ENCODE measurements at regions not wholly inside any gene's neighbourhood (a gene's known extent, or its start where the extent isn't known, plus 50 kb on each side); places are given as distances from the start of the nearest gene placed in this dataset.

GRCh38 chr7:79620291-79620690 lies 166.8 kb upstream of the MAGI2 start:
- no TSS peak for BruUV-seq (replicated peaks)
- TF ChIP-seq EZH2 (IDR thresholded peaks at IDR 0.05; ENCODE audit: low read depth) (no peak), CTCF (conservative IDR thresholded peaks at IDR 0.05) (no peak)

GRCh38 chr7:79619216-79619615 lies 165.7 kb upstream of the MAGI2 start:
- H3K4me1 ChIP-seq (replicated peaks; ENCODE audit: insufficient read depth), result peaks cover 15% of the 10 kb centered on the region
- no peak overlapping the region for H3K27ac ChIP-seq
- ChIA-PET CTCF (no interaction called here), POLR2A (ENCODE audit: unreplicated experiment) (no interaction called here)
- no peak overlapping the region for H3K4me3 ChIP-seq
- intact Hi-C loops (cut with micrococcal nuclease; ENCODE audit: unreplicated experiment), result no loop called here
- H2AFZ ChIP-seq, result no peak overlapping the region
- TF ChIP-seq CTCF (conservative IDR thresholded peaks at IDR 0.05), result no peak
- no peak for TF ChIP-seq EZH2 (IDR thresholded peaks at IDR 0.05; ENCODE audit: low read depth)
- no peaks in the 10 kb centered on the region for H3K27me3 ChIP-seq (ENCODE audit: insufficient read depth, low read depth)
- no peak overlapping the region for H3K4me2 ChIP-seq
- no peaks in the 10 kb centered on the region for H3K36me3 ChIP-seq (ENCODE audit: low read depth)
- no peaks in the 10 kb centered on the region for H3K79me2 ChIP-seq (ENCODE audit: low read depth)
- BruUV-seq (replicated peaks), result no TSS peak
- H4K20me1 ChIP-seq (ENCODE audit: insufficient read depth), result no peaks in the 10 kb centered on the region
- H3F3A ChIP-seq (ENCODE audit: insufficient read depth, low read depth), result peaks cover 7% of the 10 kb centered on the region; the same call in 1 of the 2 replicates
- peaks cover 9% of the 10 kb centered on the region; the same call in 1 of the 2 replicates for H3K9me3 ChIP-seq (ENCODE audit: insufficient read depth, low read depth)
- DNase-seq, result no peak
- H3K9me2 ChIP-seq (ENCODE audit: insufficient read depth), result no peaks in the 10 kb centered on the region

More at GRCh38 chr7:79620291-79620690, 166.8 kb upstream of the MAGI2 start:
- Histone ChIP-seq H3K36me3 (ENCODE audit: low read depth) (no peaks in the 10 kb centered on the region), H3K4me3 (no peak overlapping the region), H3K27ac (peak overlapping the region; percentile 34; the same call in 1 of the 2 replicates), H3K9me2 (ENCODE audit: insufficient read depth) (no peaks in the 10 kb centered on the region), H2AFZ (peak overlapping the region; percentile 73; the same call in 1 of the 2 replicates), H3K79me2 (ENCODE audit: low read depth) (no peaks in the 10 kb centered on the region), H3F3A (ENCODE audit: insufficient read depth, low read depth) (peaks cover 7% of the 10 kb centered on the region; the same call in 1 of the 2 replicates), H3K9me3 (ENCODE audit: insufficient read depth, low read depth) (peaks cover 9% of the 10 kb centered on the region; the same call in 1 of the 2 replicates), H3K4me1 (replicated peaks; ENCODE audit: insufficient read depth) (peaks cover 15% of the 10 kb centered on the region), H3K4me2 (0 out of 2 replicates have a peak overlapping the region, but pooled peaks have one; percentile 8), H4K20me1 (ENCODE audit: insufficient read depth) (no peaks in the 10 kb centered on the region), H3K27me3 (ENCODE audit: insufficient read depth, low read depth) (no peaks in the 10 kb centered on the region)
- no peak for DNase-seq
- ChIA-PET CTCF (no interaction called here), POLR2A (ENCODE audit: unreplicated experiment) (no interaction called here)
- intact Hi-C loops (cut with micrococcal nuclease; ENCODE audit: unreplicated experiment), result no loop called here

- H3K27ac ChIP-seq, result no peak overlapping the region
- peaks cover 9% of the 10 kb centered on the region; the same call in 1 of the 2 replicates for H3K9me3 ChIP-seq (ENCODE audit: insufficient read depth, low read depth)
- H3K79me2 ChIP-seq (ENCODE audit: low read depth), result no peaks in the 10 kb centered on the region
- intact Hi-C loops (cut with micrococcal nuclease; ENCODE audit: unreplicated experiment), result no loop called here
- TF ChIP-seq EZH2 (IDR thresholded peaks at IDR 0.05; ENCODE audit: low read depth) (no peak), CTCF (conservative IDR thresholded peaks at IDR 0.05) (no peak)
- H2AFZ ChIP-seq, result peak overlapping the region; percentile 22; the same call in 1 of the 2 replicates
- no peaks in the 10 kb centered on the region; the same call in 1 of the 2 replicates for H3K4me1 ChIP-seq (replicated peaks; ENCODE audit: insufficient read depth)
- H3K27me3 ChIP-seq (ENCODE audit: insufficient read depth, low read depth), result no peaks in the 10 kb centered on the region
- ChIA-PET POLR2A (ENCODE audit: unreplicated experiment) (no interaction called here), CTCF (no interaction called here)
- no peak overlapping the region for H3K4me3 ChIP-seq
- no peaks in the 10 kb centered on the region for H4K20me1 ChIP-seq (ENCODE audit: insufficient read depth)
- DNase-seq, result peak in 1 of 2 experiments; percentile 8
- no peaks in the 10 kb centered on the region for H3K36me3 ChIP-seq (ENCODE audit: low read depth)
- no peaks in the 10 kb centered on the region for H3K9me2 ChIP-seq (ENCODE audit: insufficient read depth)
- no peaks in the 10 kb centered on the region for H3F3A ChIP-seq (ENCODE audit: insufficient read depth, low read depth)
- no TSS peak for BruUV-seq (replicated peaks)
- H3K4me2 ChIP-seq, result no peak overlapping the region
These were observed 162.6 kb upstream of the MAGI2 start for GRCh38 chr7:79615871-79616640.
